ENCODE measurements at regions not wholly inside any gene's neighbourhood (a gene's known extent, or its start where the extent isn't known, plus 50 kb on each side); places are given as distances from the start of the nearest gene placed in this dataset.

GRCh38 chr9:30925635-30926034 lies 1458.8 kb upstream of the ACO1 start (continued):
- no peak for TF ChIP-seq HNF4G (IDR thresholded peaks at IDR 0.05; ENCODE audit: borderline replicate concordance, low read depth, low read length)
- no peak for TF ChIP-seq HNF4G (CRISPR knock-in tag; IDR thresholded peaks at IDR 0.05; ENCODE audit: borderline replicate concordance, low read depth)
- no peak for TF ChIP-seq SNAI1 (CRISPR knock-in tag; IDR thresholded peaks at IDR 0.05; ENCODE audit: borderline replicate concordance)
- TF ChIP-seq KLF6 (CRISPR knock-in tag; IDR thresholded peaks at IDR 0.05), result no peak
- TF ChIP-seq ZNF598 (CRISPR knock-in tag; IDR thresholded peaks at IDR 0.05; ENCODE audit: borderline replicate concordance), result no peak

DNA sequence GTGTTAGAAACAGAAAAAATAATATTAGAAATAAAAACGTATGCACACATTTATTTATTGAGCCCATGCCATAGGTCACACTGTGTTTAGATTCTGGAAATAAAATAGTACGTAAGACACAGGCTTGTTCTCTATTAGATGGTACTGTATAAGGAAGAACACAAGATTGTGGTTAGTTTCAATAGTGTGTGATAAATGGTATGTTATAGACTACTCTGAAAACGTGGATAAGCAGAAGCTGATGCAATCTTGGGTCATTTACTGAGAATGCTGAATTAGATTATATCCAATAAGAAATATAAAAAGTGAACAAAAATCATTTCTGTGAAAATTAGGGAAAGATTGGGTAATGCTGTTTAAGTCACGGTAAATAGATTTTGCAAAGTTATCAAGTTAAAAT lies 1456.4 kb upstream of the ACO1 start:
- Histone ChIP-seq H3K4me3 (replicated peaks in 1 of 3; ENCODE audit: insufficient read depth in 1 of 3, low read depth in 2 of 3, low read length in 3 of 3) (no peak overlapping the region), H3K27ac (ENCODE audit: extremely low read length, insufficient read depth, low read length) (no peak overlapping the region), H3K9ac (ENCODE audit: insufficient read depth, low read depth, low read length) (no peak overlapping the region), H3K36me3 (replicated peaks in 1 of 2; ENCODE audit: control insufficient read depth in 1 of 2, insufficient read depth in 2 of 2, low read length in 2 of 2) (no peaks in the 10 kb centered on the region), H3K4me1 (ENCODE audit: insufficient read depth, low read length) (no peaks in the 10 kb centered on the region), H3K79me2 (ENCODE audit: insufficient read depth, low read length) (no peaks in the 10 kb centered on the region), H2AFZ (ENCODE audit: low read length) (no peak overlapping the region), H4K20me1 (ENCODE audit: insufficient read depth, low read length) (no peaks in the 10 kb centered on the region), H3K27me3 (ENCODE audit: control insufficient read depth in 1 of 2, insufficient read depth in 2 of 2, low read length in 2 of 2) (no peaks in the 10 kb centered on the region), H3K9me3 (ENCODE audit: low read length) (no peaks in the 10 kb centered on the region), H3K4me2 (ENCODE audit: low read depth, low read length) (no peak overlapping the region)
- ChIA-PET CTCF (ENCODE audit: low intra/inter-chr PET ratio, low total read pairs) (no interaction called here), POLR2A (no interaction called here)
- DNase-seq (ENCODE audit: low spot score), result no peak
- under 1% methylated on average over 4 of the region's 4 CpGs for WGBS (ENCODE audit: low lambda C conversion rate)
- no TSS peak for BruUV-seq (replicated peaks)
- TF ChIP-seq PRDM15 (CRISPR knock-in tag; IDR thresholded peaks at IDR 0.05), result no peak
- TF ChIP-seq, protein P1, sequence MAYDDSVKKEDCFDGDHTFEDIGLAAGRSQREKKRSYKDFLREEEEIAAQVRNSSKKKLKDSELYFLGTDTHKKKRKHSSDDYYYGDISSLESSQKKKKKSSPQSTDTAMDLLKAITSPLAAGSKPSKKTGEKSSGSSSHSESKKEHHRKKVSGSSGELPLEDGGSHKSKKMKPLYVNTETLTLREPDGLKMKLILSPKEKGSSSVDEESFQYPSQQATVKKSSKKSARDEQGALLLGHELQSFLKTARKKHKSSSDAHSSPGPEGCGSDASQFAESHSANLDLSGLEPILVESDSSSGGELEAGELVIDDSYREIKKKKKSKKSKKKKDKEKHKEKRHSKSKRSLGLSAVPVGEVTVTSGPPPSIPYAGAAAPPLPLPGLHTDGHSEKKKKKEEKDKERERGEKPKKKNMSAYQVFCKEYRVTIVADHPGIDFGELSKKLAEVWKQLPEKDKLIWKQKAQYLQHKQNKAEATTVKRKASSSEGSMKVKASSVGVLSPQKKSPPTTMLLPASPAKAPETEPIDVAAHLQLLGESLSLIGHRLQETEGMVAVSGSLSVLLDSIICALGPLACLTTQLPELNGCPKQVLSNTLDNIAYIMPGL (CRISPR knock-in tag; IDR thresholded peaks at IDR 0.05; ENCODE audit: borderline replicate concordance in 1 of 2, low read depth in 1 of 2), result no peak
- no peak for TF ChIP-seq FOXJ3 (CRISPR knock-in tag; IDR thresholded peaks at IDR 0.05; ENCODE audit: borderline replicate concordance)
- TF ChIP-seq CAMTA2 (CRISPR knock-in tag; IDR thresholded peaks at IDR 0.05; ENCODE audit: borderline replicate concordance), result no peak
- TF ChIP-seq, protein P2, sequence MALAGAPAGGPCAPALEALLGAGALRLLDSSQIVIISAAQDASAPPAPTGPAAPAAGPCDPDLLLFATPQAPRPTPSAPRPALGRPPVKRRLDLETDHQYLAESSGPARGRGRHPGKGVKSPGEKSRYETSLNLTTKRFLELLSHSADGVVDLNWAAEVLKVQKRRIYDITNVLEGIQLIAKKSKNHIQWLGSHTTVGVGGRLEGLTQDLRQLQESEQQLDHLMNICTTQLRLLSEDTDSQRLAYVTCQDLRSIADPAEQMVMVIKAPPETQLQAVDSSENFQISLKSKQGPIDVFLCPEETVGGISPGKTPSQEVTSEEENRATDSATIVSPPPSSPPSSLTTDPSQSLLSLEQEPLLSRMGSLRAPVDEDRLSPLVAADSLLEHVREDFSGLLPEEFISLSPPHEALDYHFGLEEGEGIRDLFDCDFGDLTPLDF (CRISPR knock-in tag; IDR thresholded peaks at IDR 0.05), result no peak
- no peak for TF ChIP-seq ZNF468 (CRISPR knock-in tag; IDR thresholded peaks at IDR 0.05)
- no peak for TF ChIP-seq RARA (CRISPR knock-in tag; IDR thresholded peaks at IDR 0.05)
- TF ChIP-seq, protein P3, sequence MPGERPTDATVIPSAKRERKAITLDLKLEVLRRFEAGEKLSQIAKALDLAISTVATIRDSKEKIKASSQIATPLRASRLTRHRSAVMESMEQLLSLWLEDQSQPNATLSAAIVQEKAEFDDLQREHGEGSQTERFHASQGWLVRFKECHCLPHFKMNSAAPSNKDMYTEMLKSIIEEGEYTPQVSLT (CRISPR knock-in tag; IDR thresholded peaks at IDR 0.05; ENCODE audit: borderline replicate concordance, low read depth), result no peak
- TF ChIP-seq ZMYM4 (CRISPR knock-in tag; IDR thresholded peaks at IDR 0.05), result no peak
- intact Hi-C loops (cut with micrococcal nuclease; ENCODE audit: unreplicated experiment), result no loop called here
- no peak for ATAC-seq
- no peak for FAIRE-seq
- in situ Hi-C loops (cut with HindIII; ENCODE audit: extremely low pct_ligation_motif_present, low pct_unique_long_range_greater_than_20kb), result no loop called here
